Right lobe of liver (tissue), 6 donors: ENCODE measurements at regions not wholly inside any gene's neighbourhood (a gene's known extent, or its start where the extent isn't known, plus 50 kb on each side); places are given as distances from the start of the nearest gene placed in this dataset.

ENCODE experiments used
- ATAC-seq, 4 donors: fragments of 200-7000 bp; cut with Tn5 transposase; one replicate each; pipeline ENCODE4 v1.9.1; 2020; ENCODE audit warnings: mild to moderate bottlenecking in 4 of 4, moderate library complexity in 4 of 4
- DNase-seq, 3 donors: peaks; one replicate each; pipeline ENCODE4 v3.0.0-alpha.2; 2020
- H3K27ac ChIP-seq, 3 donors: fragments of 200-600 bp; one replicate each; pipeline ENCODE4 v1.8.0; 2022
- H3K27me3 ChIP-seq, 2 donors: fragments of 200-600 bp; one replicate each; pipeline ENCODE4 v1.8.0; 2022
- H3K36me3 ChIP-seq, 4 donors: fragments of 200-600 bp; sonication (generic) in 1 of 4; one replicate each; pipeline versions ENCODE4 v1.5.1 to v1.8.0; 2017 to 2022; ENCODE audit warnings: control low read depth in 1 of 4
- H3K4me1 ChIP-seq, 4 donors: fragments of 200-600 bp; sonication (generic) in 1 of 4; one replicate each; pipeline versions ENCODE4 v1.5.1 to v1.8.0; 2017 to 2022; ENCODE audit warnings: control low read depth in 1 of 4
- H3K4me3 ChIP-seq, 3 donors: fragments of 200-600 bp; one replicate each; pipeline ENCODE4 v1.8.0; 2022
- H3K9me3 ChIP-seq, 4 donors: fragments of 200-600 bp; sonication (generic) in 1 of 4; one replicate each; pipeline versions ENCODE4 v1.5.1 to v1.8.0; 2017 to 2022; ENCODE audit warnings: control low read depth in 1 of 4
- CTCF ChIP-seq, 4 donors: fragments of 200-600 bp in 3 of 4; fragments of 450-650 bp in 1 of 4; IDR thresholded peaks; one replicate each; pipeline versions ENCODE4 v1.5.1 to v1.8.0; 2016 to 2022; ENCODE audit warnings: antibody characterized with exemption in 4 of 4, mild to moderate bottlenecking in 2 of 4
- POLR2A ChIP-seq: fragments of 450-650 bp; IDR thresholded peaks from one replicate; pipeline ENCODE4 v1.6.1; 2017; ENCODE audit warnings: antibody characterized with exemption, mild to moderate bottlenecking
- WGBS: methylation state at CpG from one replicate; pipeline ENCODE4 v1.1.6; 2018; ENCODE audit warnings: low coverage, low lambda C conversion rate; ENCODE audit not compliant: insufficient coverage; ENCODE audit errors: missing lambda C conversion rate; 5-methylcytosine and 5-hydroxymethylcytosine counted together
- intact Hi-C, 2 donors: fragments of 100-400 bp; cut with DNase I; formaldehyde crosslinking; loops; one replicate each; pipeline versions ENCODE4 v1.11.2 to v1.14.1; 2022
- donor health status: DM: no; HTN: yes; CAD: no.
- donor health status: DM: no; HTN: no; CAD: no.
- donor health status: DM: no; HTN: no; CAD: no.
- donor health status: DM: no; HTN: yes; CAD: no.
- donor health status: DM: no; HTN: yes; CAD: no.

DNA sequence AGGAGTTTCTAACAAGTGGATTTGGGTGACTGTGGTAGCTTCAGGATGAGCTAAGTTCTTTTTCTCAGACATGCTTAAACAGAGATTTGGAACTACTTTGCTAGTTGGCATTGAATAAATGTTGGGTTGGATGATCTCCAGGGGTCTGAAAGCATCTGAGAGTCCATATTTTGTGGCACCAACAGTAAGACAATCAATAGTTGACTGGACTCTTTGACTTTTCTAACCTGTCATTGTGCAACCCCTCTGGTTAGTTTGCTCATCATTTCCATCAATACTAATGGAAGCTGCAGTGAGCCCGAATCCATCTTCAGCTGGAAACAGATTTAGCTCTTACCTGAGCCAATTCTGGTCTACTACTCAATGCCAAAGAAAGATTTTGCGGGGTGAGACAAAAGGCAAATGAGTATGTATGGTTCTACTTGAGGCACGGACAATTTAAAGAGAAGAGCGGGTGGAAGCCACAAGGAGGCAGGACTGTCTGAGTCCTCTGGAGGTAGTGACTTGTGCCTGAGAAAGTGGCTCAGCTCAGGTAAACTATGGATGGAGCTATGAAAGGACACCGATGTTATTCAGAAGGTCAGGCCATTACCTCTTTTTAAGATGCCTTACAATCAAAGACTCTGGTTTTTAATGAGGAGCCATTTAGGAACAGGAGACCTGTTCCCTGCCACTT, 118.7 kb downstream of the MID1IP1 start:
- peak in 1 of 3 donors; percentile 47 for DNase-seq
- H3K27ac ChIP-seq: peak overlapping the region in 1 of 3 donors; percentile 27
- TF ChIP-seq CTCF (IDR thresholded peaks at IDR 0.05): no peak
- TF ChIP-seq POLR2A: no peak
- H3K4me3 ChIP-seq: no peak overlapping the region
- ATAC-seq: peak; percentile 67 to 85 (median 72)
- no peaks in the 10 kb centered on the region for H3K9me3 ChIP-seq
- WGBS: 30% methylated on average over 4 of the region's 5 CpGs
- peaks cover 0 to 33% (median 3%) of the 10 kb centered on the region in 4 donors for H3K4me1 ChIP-seq
- no peaks in the 10 kb centered on the region for H3K36me3 ChIP-seq
- H3K27me3 ChIP-seq: no peaks in the 10 kb centered on the region
- intact Hi-C loops: no loop called here

- Histone ChIP-seq H3K9me3 (no peaks in the 10 kb centered on the region), H3K27ac (no peak overlapping the region), H3K4me1 (peaks cover 0 to 23% (median under 1%) of the 10 kb centered on the region in 4 donors), H3K4me3 (no peak overlapping the region), H3K27me3 (no peaks in the 10 kb centered on the region), H3K36me3 (no peaks in the 10 kb centered on the region)
- intact Hi-C loops: no loop called here
- no peak for DNase-seq
- peak in 3 of 4 donors; percentile 36 to 57 (median 55) for ATAC-seq
- WGBS: 43% methylated on average over 2 of the region's 3 CpGs
- TF ChIP-seq POLR2A (no peak), CTCF (IDR thresholded peaks at IDR 0.05) (no peak)
Measured at GRCh38 chrX:38923451-38923969, 122.3 kb downstream of the MID1IP1 start.

DNA sequence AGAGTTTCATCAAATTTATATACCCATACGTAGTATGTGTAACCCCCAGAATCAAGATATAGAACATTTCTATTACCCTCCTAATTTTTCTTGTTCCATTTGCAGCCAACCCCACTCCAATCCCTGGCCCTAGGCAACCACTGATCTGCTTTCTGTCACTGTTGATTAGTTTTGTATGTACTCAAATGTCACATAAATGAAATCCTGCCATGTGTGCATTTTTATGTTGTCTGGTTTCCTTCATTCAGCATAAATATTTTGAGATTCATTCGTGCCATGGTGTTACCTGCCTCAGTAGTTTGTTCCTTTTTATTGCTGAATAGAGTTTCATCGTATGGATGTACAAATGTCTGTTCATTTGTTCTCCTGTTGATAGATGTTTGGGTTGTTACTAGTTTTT, 126.3 kb downstream of the MID1IP1 start:
- H3K27ac ChIP-seq: no peak overlapping the region
- DNase-seq: no peak
- TF ChIP-seq POLR2A: no peak
- TF ChIP-seq CTCF (IDR thresholded peaks at IDR 0.05): no peak
- peaks cover 0 to 3% (median 0%) of the 10 kb centered on the region in 4 donors for H3K4me1 ChIP-seq
- H3K4me3 ChIP-seq: no peak overlapping the region
- WGBS: 61% methylated on average over 3 of the region's 3 CpGs
- no peak for ATAC-seq
- H3K9me3 ChIP-seq: no peaks in the 10 kb centered on the region
- intact Hi-C loops: no loop called here
- no peaks in the 10 kb centered on the region for H3K36me3 ChIP-seq
- H3K27me3 ChIP-seq: no peaks in the 10 kb centered on the region

GRCh38 chrX:38929966-38930421, 128.7 kb downstream of the MID1IP1 start:
- intact Hi-C loops: no loop called here
- 48% methylated on average over 2 of the region's 2 CpGs for WGBS
- ATAC-seq: peak in 1 of 4 donors; percentile 71
- H3K27me3 ChIP-seq: no peaks in the 10 kb centered on the region
- H3K4me3 ChIP-seq: no peak overlapping the region
- TF ChIP-seq POLR2A (no peak), CTCF (IDR thresholded peaks at IDR 0.05) (no peak)
- H3K27ac ChIP-seq: no peak overlapping the region
- no peaks in the 10 kb centered on the region for H3K9me3 ChIP-seq
- H3K4me1 ChIP-seq: no peaks in the 10 kb centered on the region
- no peaks in the 10 kb centered on the region for H3K36me3 ChIP-seq
- DNase-seq: no peak
